ENCODE measurements at regions not wholly inside any gene's neighbourhood (a gene's known extent, or its start where the extent isn't known, plus 50 kb on each side); places are given as distances from the start of the nearest gene placed in this dataset.

GRCh38 chr18:61687317-61687716, 205.5 kb downstream of the RNF152 start:
- no peaks in the 10 kb centered on the region for H3K4me1 Mint-ChIP-seq
- DNase-seq (no peak), ATAC-seq (no peak)
- 82% methylated on average over 8 of the region's 8 CpGs for WGBS (ENCODE audit: insufficient coverage)
- no peaks in the 10 kb centered on the region for H3K27me3 ChIP-seq (ENCODE audit: control insufficient read depth, insufficient read depth, low read length)
- no peak overlapping the region for H3K4me3 Mint-ChIP-seq
- no peaks in the 10 kb centered on the region for H3K36me3 Mint-ChIP-seq
- H3K27ac Mint-ChIP-seq = no peak overlapping the region
- no peak overlapping the region for H3K4me3 ChIP-seq (ENCODE audit: low read length)
- no peaks in the 10 kb centered on the region for H3K9me3 ChIP-seq (ENCODE audit: control insufficient read depth, insufficient read depth, low read length)
- H3K36me3 ChIP-seq (ENCODE audit: control insufficient read depth, insufficient read depth, low read length) = no peaks in the 10 kb centered on the region
- peaks cover 5 to 13% of the 10 kb centered on the region in 2 donors for H3K27me3 Mint-ChIP-seq (ENCODE audit: low read depth in 2 of 2)
- no peak overlapping the region for H3K27ac ChIP-seq (ENCODE audit: low read length)
- intact Hi-C loops (cut with micrococcal nuclease) = no loop called here
- TF ChIP-seq CTCF (IDR thresholded peaks at IDR 0.05) = no peak
- H3K9me3 Mint-ChIP-seq = peaks cover 0 to 4% of the 10 kb centered on the region in 2 donors
- no peaks in the 10 kb centered on the region for H3K4me1 ChIP-seq (ENCODE audit: control insufficient read depth, insufficient read depth, low read length)

- 94% methylated on average over 2 of the region's 2 CpGs for WGBS (ENCODE audit: insufficient coverage)
- Histone ChIP-seq H3K9me3 (ENCODE audit: control insufficient read depth, insufficient read depth, low read length) (no peaks in the 10 kb centered on the region), H3K4me1 (ENCODE audit: control insufficient read depth, insufficient read depth, low read length) (no peaks in the 10 kb centered on the region), H3K27me3 (ENCODE audit: control insufficient read depth, insufficient read depth, low read length) (no peaks in the 10 kb centered on the region), H3K27ac (ENCODE audit: low read length) (no peak overlapping the region), H3K4me3 (ENCODE audit: low read length) (no peak overlapping the region), H3K36me3 (ENCODE audit: control insufficient read depth, insufficient read depth, low read length) (no peaks in the 10 kb centered on the region)
- Mint-ChIP-seq H3K4me1 (no peaks in the 10 kb centered on the region), H3K27ac (no peak overlapping the region), H3K9me3 (peaks cover 5 to 6% of the 10 kb centered on the region in 2 donors), H3K4me3 (no peak overlapping the region), H3K27me3 (ENCODE audit: low read depth in 2 of 2) (peaks cover 5 to 12% of the 10 kb centered on the region in 2 donors), H3K36me3 (peaks cover 8% of the 10 kb centered on the region)
- DNase-seq (no peak), ATAC-seq (no peak)
- intact Hi-C loops (cut with micrococcal nuclease) = no loop called here
- TF ChIP-seq CTCF (IDR thresholded peaks at IDR 0.05) = no peak
Observed at GRCh38 chr18:61683856-61684255, 209.0 kb downstream of the RNF152 start.

GRCh38 chr18:61681065-61681464, 211.7 kb downstream of the RNF152 start:
- Mint-ChIP-seq H3K36me3 (peaks cover 8% of the 10 kb centered on the region), H3K4me3 (no peak overlapping the region), H3K9me3 (peaks cover 8 to 9% of the 10 kb centered on the region in 2 donors), H3K27ac (no peak overlapping the region), H3K4me1 (no peaks in the 10 kb centered on the region), H3K27me3 (ENCODE audit: low read depth in 2 of 2) (peaks cover 0 to 5% of the 10 kb centered on the region in 2 donors)
- Histone ChIP-seq H3K9me3 (ENCODE audit: control insufficient read depth, insufficient read depth, low read length) (no peaks in the 10 kb centered on the region), H3K4me3 (ENCODE audit: low read length) (no peak overlapping the region), H3K27ac (ENCODE audit: low read length) (no peak overlapping the region), H3K36me3 (ENCODE audit: control insufficient read depth, insufficient read depth, low read length) (no peaks in the 10 kb centered on the region), H3K4me1 (ENCODE audit: control insufficient read depth, insufficient read depth, low read length) (no peaks in the 10 kb centered on the region), H3K27me3 (ENCODE audit: control insufficient read depth, insufficient read depth, low read length) (no peaks in the 10 kb centered on the region)
- DNase-seq = no peak
- no peak for ATAC-seq
- intact Hi-C loops (cut with micrococcal nuclease) = no loop called here
- no peak for TF ChIP-seq CTCF (IDR thresholded peaks at IDR 0.05)
- 78% methylated on average over 2 of the region's 2 CpGs for WGBS (ENCODE audit: insufficient coverage)

GRCh38 chr18:61679836-61680235, 213.0 kb downstream of the RNF152 start:
- H3K9me3 Mint-ChIP-seq = peaks cover 8 to 9% of the 10 kb centered on the region in 2 donors

More at GRCh38 chr18:61679836-61680235, 213.0 kb downstream of the RNF152 start:
- Histone ChIP-seq H3K4me1 (ENCODE audit: control insufficient read depth, insufficient read depth, low read length) (no peaks in the 10 kb centered on the region), H3K9me3 (ENCODE audit: control insufficient read depth, insufficient read depth, low read length) (no peaks in the 10 kb centered on the region), H3K36me3 (ENCODE audit: control insufficient read depth, insufficient read depth, low read length) (no peaks in the 10 kb centered on the region), H3K27me3 (ENCODE audit: control insufficient read depth, insufficient read depth, low read length) (no peaks in the 10 kb centered on the region), H3K4me3 (ENCODE audit: low read length) (no peak overlapping the region), H3K27ac (ENCODE audit: low read length) (no peak overlapping the region)
- peaks cover 4 to 10% of the 10 kb centered on the region in 2 donors for H3K27me3 Mint-ChIP-seq (ENCODE audit: low read depth in 2 of 2)
- H3K4me3 Mint-ChIP-seq = no peak overlapping the region
- no peak for ATAC-seq
- H3K4me1 Mint-ChIP-seq = no peaks in the 10 kb centered on the region
- DNase-seq = no peak
- 88% methylated on average over 1 of the region's 3 CpGs for WGBS (ENCODE audit: insufficient coverage)
- intact Hi-C loops (cut with micrococcal nuclease) = no loop called here
- peaks cover 8% of the 10 kb centered on the region for H3K36me3 Mint-ChIP-seq
- no peak for TF ChIP-seq CTCF (IDR thresholded peaks at IDR 0.05)
- H3K27ac Mint-ChIP-seq = no peak overlapping the region

Measured in natural killer cell (primary cell).